ENCODE measurements at regions not wholly inside any gene's neighbourhood (a gene's known extent, or its start where the extent isn't known, plus 50 kb on each side); places are given as distances from the start of the nearest gene placed in this dataset.
A peak's percentile ranks its signal among the peaks of the same experiment; 100 is the strongest.

DNA sequence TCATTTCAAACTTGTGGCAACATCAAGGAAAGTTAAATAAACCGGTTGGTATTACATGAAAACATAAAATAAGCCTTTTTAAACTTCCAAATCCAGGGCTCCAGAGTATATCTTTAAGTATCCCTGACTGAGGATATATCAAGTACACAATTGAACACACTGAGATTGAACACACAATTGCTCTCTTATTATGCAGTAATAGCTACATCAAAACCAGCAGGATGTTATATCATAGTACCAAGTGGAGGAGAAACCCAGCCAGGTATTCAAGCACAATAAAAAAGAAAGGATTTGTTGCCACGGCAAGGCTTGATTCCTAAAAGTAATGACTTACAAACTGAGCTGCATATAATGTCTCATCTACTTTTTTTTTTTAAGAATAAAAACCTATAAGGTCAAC lies 605.8 kb downstream of the SPOCK3 start:
- ATAC-seq (replicated peaks), result no peak
- Mint-ChIP-seq H3K9me3 (no peaks in the 10 kb centered on the region), H3K27me3 (no peaks in the 10 kb centered on the region), H3K27ac (no peak overlapping the region), H3K4me1 (no peaks in the 10 kb centered on the region), H3K4me3 (no peak overlapping the region), H3K36me3 (no peaks in the 10 kb centered on the region)
- DNase-seq, result no peak

GRCh38 chr4:166635367-166635766 lies 598.9 kb downstream of the SPOCK3 start:
- no peak overlapping the region for H3K27ac Mint-ChIP-seq

DNA sequence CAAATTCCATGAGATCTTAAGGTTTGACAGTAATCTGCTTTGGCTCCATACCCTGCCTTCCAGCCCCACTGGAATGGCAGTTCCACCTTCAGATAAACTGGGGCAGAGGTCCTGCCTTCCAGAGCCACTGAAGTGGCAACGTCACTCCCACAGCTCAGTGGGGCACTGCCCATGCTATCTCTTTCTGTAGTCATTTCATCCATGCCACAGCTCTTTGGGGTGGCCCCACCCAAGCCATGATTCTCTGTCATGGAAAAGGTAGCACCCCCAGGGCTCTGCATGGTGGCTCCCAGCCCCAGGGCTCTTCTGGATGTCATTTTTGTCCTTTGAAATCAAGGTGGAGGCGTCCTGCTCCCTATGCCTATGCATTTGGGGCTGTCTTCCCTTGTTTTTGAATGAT lies 596.5 kb downstream of the SPOCK3 start:
- H3K4me1 Mint-ChIP-seq, result no peaks in the 10 kb centered on the region
- no peaks in the 10 kb centered on the region for H3K36me3 Mint-ChIP-seq
- ATAC-seq (replicated peaks) (no peak), DNase-seq (no peak)
- no peaks in the 10 kb centered on the region for H3K27me3 Mint-ChIP-seq
- no peak overlapping the region for H3K4me3 Mint-ChIP-seq
- peaks cover 0 to 6% of the 10 kb centered on the region in 2 donors for H3K9me3 Mint-ChIP-seq
- H3K27ac Mint-ChIP-seq, result no peak overlapping the region

More at GRCh38 chr4:166635367-166635766, 598.9 kb downstream of the SPOCK3 start:
- Mint-ChIP-seq H3K4me1 (no peaks in the 10 kb centered on the region), H3K36me3 (no peaks in the 10 kb centered on the region), H3K4me3 (no peak overlapping the region), H3K9me3 (peaks cover 0 to 6% of the 10 kb centered on the region in 2 donors), H3K27me3 (no peaks in the 10 kb centered on the region)
- no peak for DNase-seq
- no peak for ATAC-seq (replicated peaks)

- Mint-ChIP-seq H3K4me1 (no peaks in the 10 kb centered on the region), H3K27ac (no peak overlapping the region), H3K27me3 (no peaks in the 10 kb centered on the region), H3K36me3 (no peaks in the 10 kb centered on the region), H3K4me3 (no peak overlapping the region), H3K9me3 (no peaks in the 10 kb centered on the region)
- ATAC-seq (replicated peaks) (no peak), DNase-seq (no peak)
Measured at GRCh38 chr4:166655231-166655630, 579.1 kb downstream of the SPOCK3 start.

- no peak for ATAC-seq (replicated peaks)
- no peaks in the 10 kb centered on the region for H3K9me3 Mint-ChIP-seq
Measured at GRCh38 chr4:166655705-166656104, 578.6 kb downstream of the SPOCK3 start.

DNA sequence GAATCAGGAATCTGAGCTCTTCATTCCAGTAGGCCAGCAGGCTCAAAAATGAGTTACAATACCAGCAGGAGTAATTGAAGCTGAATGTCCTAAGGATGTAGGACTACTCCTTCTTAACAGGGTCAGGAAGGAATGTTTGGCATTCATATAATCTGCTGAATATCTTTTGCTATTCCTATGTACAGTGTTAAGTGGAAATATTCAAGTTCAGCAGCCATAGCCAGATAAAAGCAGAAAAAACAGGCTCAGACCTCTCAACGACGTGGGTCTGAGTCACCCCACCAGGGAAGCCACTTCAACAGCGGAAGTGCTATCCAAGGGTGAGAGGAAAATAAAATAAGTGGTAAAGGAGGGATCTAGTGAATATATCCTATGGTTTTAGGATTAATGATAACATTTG lies 577.0 kb downstream of the SPOCK3 start:
- Mint-ChIP-seq H3K27ac (no peak overlapping the region), H3K4me1 (no peaks in the 10 kb centered on the region), H3K4me3 (no peak overlapping the region), H3K27me3 (no peaks in the 10 kb centered on the region), H3K36me3 (no peaks in the 10 kb centered on the region), H3K9me3 (no peaks in the 10 kb centered on the region)
- DNase-seq, result no peak
- ATAC-seq (replicated peaks), result no peak

More at GRCh38 chr4:166655705-166656104, 578.6 kb downstream of the SPOCK3 start:
- no peaks in the 10 kb centered on the region for H3K27me3 Mint-ChIP-seq
- no peak for DNase-seq
- H3K36me3 Mint-ChIP-seq, result no peaks in the 10 kb centered on the region
- H3K27ac Mint-ChIP-seq, result no peak overlapping the region
- H3K4me3 Mint-ChIP-seq, result no peak overlapping the region
- H3K4me1 Mint-ChIP-seq, result no peaks in the 10 kb centered on the region

DNA sequence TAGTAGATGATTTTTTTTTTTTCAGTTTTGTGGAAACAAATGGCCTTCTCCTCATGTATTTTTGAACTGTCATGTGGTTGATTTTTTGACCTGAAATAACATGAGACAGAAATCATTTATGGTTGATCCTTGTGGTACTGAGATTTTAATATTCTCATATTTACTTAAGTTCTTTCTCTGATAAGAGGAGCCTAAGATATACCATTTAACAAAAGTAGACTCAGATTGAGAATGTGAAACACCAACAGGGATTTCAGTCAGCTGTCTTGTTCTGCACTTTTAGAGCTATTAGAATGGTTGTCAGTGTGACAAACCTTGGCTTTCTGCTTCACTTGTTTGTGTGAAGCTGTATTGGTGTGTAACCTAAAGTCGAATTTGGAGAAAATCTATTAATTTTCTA lies 575.7 kb downstream of the SPOCK3 start:
- Mint-ChIP-seq H3K4me1 (no peaks in the 10 kb centered on the region), H3K36me3 (no peaks in the 10 kb centered on the region), H3K27ac (no peak overlapping the region), H3K4me3 (no peak overlapping the region), H3K9me3 (no peaks in the 10 kb centered on the region), H3K27me3 (no peaks in the 10 kb centered on the region)
- no peak for ATAC-seq (replicated peaks)
- no peak for DNase-seq

DNA sequence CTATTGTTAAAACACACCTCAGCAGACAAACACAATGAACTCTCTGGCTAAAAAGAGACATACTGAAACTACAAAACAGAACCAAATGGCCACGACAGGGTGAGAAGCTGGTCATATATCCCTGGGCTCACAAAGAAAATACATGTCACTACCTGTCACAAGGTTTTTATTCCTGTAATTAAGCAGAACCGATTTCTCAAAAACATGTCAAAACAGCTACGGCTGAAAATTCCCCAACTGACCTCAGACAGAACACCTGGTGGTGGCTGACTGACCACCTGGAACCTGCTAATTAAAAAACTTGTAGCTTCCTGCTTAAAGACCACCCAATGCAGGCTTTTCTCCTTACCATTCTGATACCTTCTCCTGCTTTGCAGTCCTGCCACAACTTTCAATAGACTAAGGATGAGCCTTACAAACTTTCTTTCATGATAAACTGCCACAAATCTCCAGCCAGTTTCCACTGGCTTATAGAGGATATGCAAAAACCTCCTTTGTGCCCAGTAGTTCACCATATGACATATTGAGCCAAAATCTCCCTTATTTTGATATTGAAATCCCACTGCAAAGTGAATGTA lies 571.9 kb downstream of the SPOCK3 start:
- H3K9me3 Mint-ChIP-seq, result no peaks in the 10 kb centered on the region
- no peaks in the 10 kb centered on the region for H3K27me3 Mint-ChIP-seq
- no peaks in the 10 kb centered on the region for H3K36me3 Mint-ChIP-seq
- ATAC-seq (replicated peaks) (peak in 1 of 2 donors; percentile 18), DNase-seq (no peak)
- H3K27ac Mint-ChIP-seq, result no peak overlapping the region
- H3K4me1 Mint-ChIP-seq, result no peaks in the 10 kb centered on the region
- H3K4me3 Mint-ChIP-seq, result no peak overlapping the region

GRCh38 chr4:166670341-166670740 lies 564.0 kb downstream of the SPOCK3 start:
- no peaks in the 10 kb centered on the region for H3K27me3 Mint-ChIP-seq
- peaks cover 4 to 11% of the 10 kb centered on the region in 2 donors for H3K9me3 Mint-ChIP-seq
- no peak overlapping the region for H3K27ac Mint-ChIP-seq
- no peak overlapping the region for H3K4me3 Mint-ChIP-seq
- H3K4me1 Mint-ChIP-seq, result no peaks in the 10 kb centered on the region
- no peaks in the 10 kb centered on the region for H3K36me3 Mint-ChIP-seq
- ATAC-seq (replicated peaks) (no peak), DNase-seq (no peak)

- Mint-ChIP-seq H3K4me1 (no peaks in the 10 kb centered on the region), H3K9me3 (peaks cover 7 to 11% of the 10 kb centered on the region in 2 donors), H3K27ac (no peak overlapping the region), H3K36me3 (no peaks in the 10 kb centered on the region), H3K4me3 (no peak overlapping the region), H3K27me3 (no peaks in the 10 kb centered on the region)
- no peak for ATAC-seq (replicated peaks)
- DNase-seq, result no peak
Measured at GRCh38 chr4:166673911-166674310, 560.4 kb downstream of the SPOCK3 start.

DNA sequence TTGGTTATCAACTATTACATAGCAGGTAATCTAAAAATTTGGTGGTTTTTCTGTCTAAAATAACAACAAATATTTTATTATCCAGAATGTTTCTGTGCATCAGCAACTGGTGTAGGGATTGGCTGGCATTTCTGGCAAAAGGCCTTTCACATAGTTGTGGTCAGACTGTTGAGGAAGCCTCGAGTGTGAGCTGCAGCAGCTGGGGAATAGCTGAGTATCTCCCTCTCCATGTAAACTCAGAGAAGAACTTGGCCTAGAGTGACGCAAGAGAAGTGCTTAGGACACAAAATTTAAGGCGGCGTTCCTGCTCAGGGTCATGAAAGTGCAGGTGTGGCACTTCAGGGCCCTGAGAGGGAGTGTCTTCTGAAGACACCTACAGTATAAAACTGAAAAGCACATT lies 558.9 kb downstream of the SPOCK3 start:
- Mint-ChIP-seq H3K27ac (no peak overlapping the region), H3K4me3 (no peak overlapping the region), H3K36me3 (no peaks in the 10 kb centered on the region), H3K4me1 (no peaks in the 10 kb centered on the region), H3K27me3 (no peaks in the 10 kb centered on the region), H3K9me3 (peaks cover 7 to 11% of the 10 kb centered on the region in 2 donors)
- DNase-seq, result no peak
- no peak for ATAC-seq (replicated peaks)

DNA sequence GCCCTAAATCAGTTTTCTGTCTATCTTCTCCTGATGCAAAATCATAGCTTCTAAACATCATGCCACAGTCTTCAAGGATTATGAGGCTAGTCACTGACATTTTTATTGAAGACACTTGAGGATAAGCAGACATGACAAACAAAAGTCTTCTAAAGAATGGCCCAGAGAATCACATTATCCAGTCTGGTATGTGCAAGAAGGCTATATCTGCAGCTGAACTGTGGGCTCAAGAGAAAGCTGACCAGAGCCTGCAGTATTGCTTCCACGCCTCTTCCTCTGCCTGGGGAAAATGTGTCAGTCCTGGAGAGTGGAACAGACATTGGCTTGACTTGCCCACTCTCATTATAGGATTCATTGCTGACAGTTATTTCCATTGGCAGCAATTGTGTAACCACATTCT lies 553.5 kb downstream of the SPOCK3 start:
- Mint-ChIP-seq H3K27ac (no peak overlapping the region), H3K36me3 (no peaks in the 10 kb centered on the region), H3K4me1 (no peaks in the 10 kb centered on the region), H3K9me3 (peaks cover 5 to 6% of the 10 kb centered on the region in 2 donors), H3K4me3 (no peak overlapping the region), H3K27me3 (no peaks in the 10 kb centered on the region)
- no peak for ATAC-seq (replicated peaks)
- DNase-seq, result no peak

DNA sequence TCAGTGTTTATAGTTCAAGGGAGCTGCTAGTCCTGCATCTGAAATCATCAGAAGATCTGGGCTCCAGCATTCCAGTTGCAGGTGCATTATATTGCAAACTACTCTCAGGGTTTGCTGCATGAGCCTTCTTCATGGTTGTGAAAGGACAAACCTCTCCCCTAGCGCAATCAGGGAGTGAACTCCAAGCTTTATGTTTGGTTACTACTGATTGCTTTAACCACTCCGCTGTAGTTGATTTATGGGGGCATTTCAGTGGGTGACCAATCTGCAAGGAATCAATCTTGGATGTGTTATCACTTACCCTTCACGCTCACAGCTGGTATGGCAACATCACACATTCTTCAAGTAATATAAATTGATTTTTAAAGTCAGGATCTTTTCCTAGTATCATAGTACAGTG lies 552.1 kb downstream of the SPOCK3 start:
- DNase-seq (no peak), ATAC-seq (replicated peaks) (no peak)
- Mint-ChIP-seq H3K4me1 (no peaks in the 10 kb centered on the region), H3K27me3 (no peaks in the 10 kb centered on the region), H3K27ac (no peak overlapping the region), H3K4me3 (no peak overlapping the region), H3K36me3 (no peaks in the 10 kb centered on the region), H3K9me3 (peaks cover 3 to 5% of the 10 kb centered on the region in 2 donors)
